ENCODE measurements at regions not wholly inside any gene's neighbourhood (a gene's known extent, or its start where the extent isn't known, plus 50 kb on each side); places are given as distances from the start of the nearest gene placed in this dataset.
"Not testable (repeated sequence)": the region's sequence is repeated elsewhere in the genome, so short reads cannot be mapped to it uniquely, and the experiment has no call there.

GRCh38 chr3:150242220-150242936 is 165.7 kb upstream of the TSC22D2 start:
- no peak for DNase-seq (ENCODE audit: low spot score)

- DNase-seq (ENCODE audit: low spot score), result no peak
Measured at GRCh38 chr3:150240891-150241290, 167.2 kb upstream of the TSC22D2 start.

- DNase-seq (ENCODE audit: low spot score), result no peak
Measured at GRCh38 chr3:150239766-150240165, 168.3 kb upstream of the TSC22D2 start.

DNA sequence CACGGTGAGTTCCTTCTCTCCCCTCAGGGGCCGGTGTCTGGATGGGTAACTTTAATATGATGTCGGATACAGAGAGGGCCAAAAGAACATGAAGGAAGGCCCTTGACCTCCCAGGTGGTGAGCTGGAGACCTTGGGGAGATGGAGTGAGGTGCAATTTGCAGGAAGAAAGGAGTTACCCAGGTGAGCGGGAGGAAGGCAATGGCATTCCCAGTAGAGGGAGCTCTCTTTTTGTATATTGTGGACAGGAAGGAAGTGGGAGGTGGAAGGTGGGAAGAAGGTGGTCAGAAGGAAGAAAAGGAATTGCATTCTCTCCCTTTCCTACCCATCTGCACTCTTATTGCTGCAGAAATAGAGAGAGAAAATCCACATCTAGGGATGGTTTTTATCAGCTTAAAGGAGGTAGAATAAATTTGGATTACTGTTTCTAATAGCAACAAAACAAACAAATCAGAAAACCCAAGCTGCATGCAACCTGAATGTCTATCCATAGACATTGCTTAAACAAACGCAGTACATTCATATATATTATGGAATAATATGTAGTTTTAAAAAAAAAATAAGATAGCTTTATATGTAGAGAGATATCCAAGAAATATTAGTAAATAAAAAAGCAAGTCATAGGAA is 169.0 kb upstream of the TSC22D2 start:
- no peak for DNase-seq (ENCODE audit: low spot score)

DNA sequence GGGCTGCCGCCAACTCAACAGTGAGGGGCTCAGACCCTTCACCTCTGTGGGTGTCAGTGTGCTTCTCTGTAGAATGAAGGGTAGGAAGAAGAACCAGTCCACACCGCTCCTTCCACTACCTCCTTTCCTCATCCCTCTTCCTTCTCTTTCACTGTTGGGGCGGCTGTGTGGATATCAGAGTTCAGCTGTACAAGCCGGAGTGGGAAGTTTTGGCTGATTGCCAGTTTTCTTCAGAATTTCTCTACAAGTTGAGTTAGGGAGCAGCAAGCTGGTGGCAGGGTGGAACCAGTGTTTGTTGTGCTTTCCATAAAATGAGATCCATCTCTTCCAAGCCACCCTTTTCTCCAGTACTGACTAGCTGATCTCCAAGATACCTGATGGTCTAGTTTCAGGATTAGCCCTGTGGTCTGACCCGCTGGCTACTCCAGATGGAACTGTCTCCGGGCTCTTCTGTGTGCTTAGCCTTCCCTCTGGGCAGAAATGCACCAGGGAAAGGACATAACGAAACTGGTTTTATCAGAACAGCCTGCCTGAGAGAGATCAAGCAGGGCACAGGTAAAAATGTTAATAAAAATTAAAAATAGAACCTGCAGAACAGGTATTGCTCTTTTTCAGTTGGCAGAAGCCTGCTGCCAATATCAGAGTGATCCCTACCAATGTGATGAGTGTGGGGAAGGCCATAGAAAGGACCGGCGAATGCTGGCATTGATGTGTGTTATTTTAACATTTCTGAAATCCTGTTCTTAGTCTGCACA is 169.9 kb upstream of the TSC22D2 start:
- DNase-seq (ENCODE audit: low spot score), result no peak

DNA sequence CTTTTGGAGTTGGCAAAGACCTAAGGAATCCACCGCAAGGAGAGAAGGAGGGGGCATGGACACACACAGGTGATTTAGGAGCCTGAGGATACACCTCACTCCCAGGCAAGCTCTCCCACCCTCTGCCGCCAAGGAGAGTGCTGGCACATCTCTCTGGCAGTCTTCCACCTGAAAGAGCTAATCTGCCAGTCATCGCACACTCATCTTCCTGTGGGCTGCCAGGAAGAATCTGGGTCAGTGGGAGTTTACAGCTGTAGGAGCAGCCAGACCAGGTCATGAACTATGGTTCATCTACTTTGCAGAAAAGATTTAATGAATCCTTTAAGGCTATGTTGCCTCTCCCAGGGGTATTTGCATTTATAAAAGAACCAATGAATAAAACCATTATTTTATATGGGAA is 170.6 kb upstream of the TSC22D2 start:
- DNase-seq (ENCODE audit: low spot score), result no peak

- no peak for DNase-seq (ENCODE audit: low spot score)
Measured at GRCh38 chr3:150236316-150237082, 171.6 kb upstream of the TSC22D2 start.

- no peak for DNase-seq (ENCODE audit: low spot score)
Measured at GRCh38 chr3:150235799-150236198, 172.3 kb upstream of the TSC22D2 start.

DNA sequence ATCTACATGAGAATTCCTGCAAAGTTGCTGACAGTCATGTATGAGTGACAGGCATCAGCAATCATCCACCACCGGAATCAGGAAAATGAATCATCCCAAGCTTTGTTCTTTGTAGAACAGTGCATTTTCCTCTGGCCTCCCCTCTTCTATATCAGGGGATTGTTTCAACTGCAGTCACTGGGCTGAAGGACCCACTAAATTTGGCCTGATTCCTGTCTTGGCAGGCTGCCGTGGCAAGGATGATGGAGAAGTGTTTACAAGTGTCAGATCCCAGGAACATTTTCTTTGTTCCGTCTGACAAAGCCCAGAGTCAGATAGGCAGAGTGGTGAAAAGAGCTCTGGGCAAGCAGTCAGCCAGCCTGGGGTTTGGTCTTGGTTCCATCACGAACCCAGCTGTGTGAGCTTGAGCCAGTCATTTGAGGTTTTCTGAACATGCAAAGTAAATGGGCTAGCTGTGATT is 175.1 kb upstream of the TSC22D2 start:
- DNase-seq (ENCODE audit: low spot score), result peak; percentile 50

- no peak for DNase-seq (ENCODE audit: low spot score)
Measured at GRCh38 chr3:150230037-150230436, 178.1 kb upstream of the TSC22D2 start.

- not testable (repeated sequence) for DNase-seq (ENCODE audit: low spot score)
Measured at GRCh38 chr3:150228626-150229025, 179.5 kb upstream of the TSC22D2 start.

DNA sequence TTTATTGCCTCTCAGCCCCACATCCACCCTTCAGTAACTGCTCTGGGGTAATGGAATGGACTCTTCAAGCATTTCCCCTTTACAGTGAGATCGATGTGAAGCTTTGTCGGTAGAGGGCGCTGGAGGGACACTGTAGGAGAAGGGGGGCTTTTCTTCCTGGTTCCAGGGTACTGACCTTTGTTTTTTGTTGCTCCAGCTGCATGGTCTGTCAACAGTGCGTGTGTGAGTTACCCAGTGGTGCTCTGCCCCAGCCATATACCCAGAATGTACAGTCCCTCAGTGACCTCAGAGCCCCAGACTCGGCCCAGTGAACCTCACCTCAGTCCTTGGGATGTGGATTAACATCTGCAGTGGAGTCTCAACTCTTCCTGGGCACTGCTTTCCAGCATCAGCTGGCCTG is 180.3 kb upstream of the TSC22D2 start:
- peak; percentile 68 for DNase-seq (ENCODE audit: low spot score)

DNA sequence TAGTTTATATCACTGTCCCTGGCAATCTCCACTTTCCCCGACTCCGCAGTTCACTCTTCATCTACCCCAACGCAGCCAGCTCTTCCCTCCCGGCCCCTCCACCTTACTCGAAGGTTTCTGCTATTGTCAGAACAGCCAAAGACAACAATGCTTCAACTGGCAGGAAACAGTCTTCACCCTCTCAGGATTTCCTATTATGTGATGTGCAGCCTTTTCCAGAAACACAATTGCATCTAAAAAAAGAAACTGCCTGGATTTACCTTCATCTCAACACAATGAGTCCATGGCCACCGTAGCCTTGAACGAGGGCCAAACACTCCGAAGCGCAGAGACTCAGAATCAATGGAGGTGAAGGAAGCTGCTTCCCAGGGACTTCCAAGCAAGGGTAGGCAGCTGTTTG is 182.1 kb upstream of the TSC22D2 start:
- no peak for DNase-seq (ENCODE audit: low spot score)

DNA sequence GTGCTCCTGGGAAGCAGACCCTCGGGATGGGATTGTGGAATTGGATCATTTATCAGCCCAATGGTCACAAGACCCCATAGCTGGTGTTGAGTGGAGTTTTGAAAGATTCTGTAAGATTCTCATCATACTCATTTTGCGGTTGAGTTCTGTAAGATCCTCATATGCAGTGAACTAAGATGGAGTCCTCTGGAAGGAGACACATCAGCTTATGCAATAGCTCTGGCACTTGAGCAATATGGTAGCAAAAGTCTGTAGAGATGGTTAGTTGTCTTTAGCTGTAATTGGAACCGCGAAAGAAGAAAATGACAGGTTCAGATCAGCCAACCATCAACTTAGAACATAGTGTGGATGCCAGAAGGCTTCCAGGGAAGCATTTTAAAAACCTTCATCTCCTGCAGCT is 184.5 kb upstream of the TSC22D2 start:
- no peak for DNase-seq (ENCODE audit: low spot score)

- DNase-seq (ENCODE audit: low spot score), result no peak
Measured at GRCh38 chr3:150222691-150223489, 185.2 kb upstream of the TSC22D2 start.

GRCh38 chr3:150221904-150222523 is 186.1 kb upstream of the TSC22D2 start:
- no peak for DNase-seq (ENCODE audit: low spot score)

DNA sequence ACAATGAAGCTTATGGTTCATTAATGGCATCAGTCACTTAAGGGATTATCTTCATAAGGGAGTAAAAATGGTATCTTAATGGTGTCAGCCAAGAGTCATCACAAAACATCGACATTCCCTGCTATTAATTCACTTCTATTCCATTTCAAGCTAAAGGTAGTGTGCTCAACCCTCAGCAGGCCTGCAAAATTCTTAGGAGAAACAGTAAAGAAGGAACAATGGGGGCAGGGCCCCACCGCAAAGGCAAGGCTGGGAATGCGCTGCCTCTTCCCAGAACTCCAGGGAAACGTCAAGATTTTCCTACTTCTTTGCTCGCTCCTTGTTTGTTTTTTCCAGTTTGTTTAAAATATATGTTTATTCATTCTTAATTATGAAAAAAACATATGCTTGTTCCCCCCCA is 187.3 kb upstream of the TSC22D2 start:
- no peak for DNase-seq (ENCODE audit: low spot score)

DNA sequence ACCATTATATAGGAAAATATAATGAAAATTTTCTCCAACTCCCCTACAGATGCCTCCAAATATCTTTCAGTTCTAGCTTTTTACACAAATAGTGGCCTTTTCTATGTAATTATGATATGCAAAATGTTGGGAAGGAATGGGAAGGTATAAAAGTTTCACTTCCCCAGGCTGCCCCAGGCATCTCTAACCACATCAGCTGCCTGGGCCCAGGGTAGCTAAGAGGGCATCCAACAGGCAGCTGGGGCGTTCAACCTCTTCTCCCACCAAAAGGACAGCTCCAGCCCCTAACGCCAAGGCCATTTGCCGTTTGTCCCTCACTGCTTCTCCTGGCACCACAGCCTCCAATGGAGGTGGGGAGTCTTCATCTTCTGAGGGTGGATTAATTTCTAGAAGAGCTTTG is 188.1 kb upstream of the TSC22D2 start:
- no peak for DNase-seq (ENCODE audit: low spot score)

- no peak for DNase-seq (ENCODE audit: low spot score)
Measured at GRCh38 chr3:150218841-150219240, 189.3 kb upstream of the TSC22D2 start.

- DNase-seq (ENCODE audit: low spot score), result no peak
Measured at GRCh38 chr3:150218236-150218635, 189.9 kb upstream of the TSC22D2 start.

GRCh38 chr3:150217691-150218090 is 190.4 kb upstream of the TSC22D2 start:
- DNase-seq (ENCODE audit: low spot score), result no peak
